ENCODE measurements at regions not wholly inside any gene's neighbourhood (a gene's known extent, or its start where the extent isn't known, plus 50 kb on each side); places are given as distances from the start of the nearest gene placed in this dataset.

- TF ChIP-seq POLR2AphosphoS5 (IDR thresholded peaks at IDR 0.05) (no peak), CTCF (IDR thresholded peaks at IDR 0.05) (no peak), POLR2A (IDR thresholded peaks at IDR 0.05) (no peak)
Observed at GRCh38 chr19:31894451-31894850, 451.0 kb upstream of the ZNF507 start.
